ENCODE measurements at regions not wholly inside any gene's neighbourhood (a gene's known extent, or its start where the extent isn't known, plus 50 kb on each side); places are given as distances from the start of the nearest gene placed in this dataset.

DNA sequence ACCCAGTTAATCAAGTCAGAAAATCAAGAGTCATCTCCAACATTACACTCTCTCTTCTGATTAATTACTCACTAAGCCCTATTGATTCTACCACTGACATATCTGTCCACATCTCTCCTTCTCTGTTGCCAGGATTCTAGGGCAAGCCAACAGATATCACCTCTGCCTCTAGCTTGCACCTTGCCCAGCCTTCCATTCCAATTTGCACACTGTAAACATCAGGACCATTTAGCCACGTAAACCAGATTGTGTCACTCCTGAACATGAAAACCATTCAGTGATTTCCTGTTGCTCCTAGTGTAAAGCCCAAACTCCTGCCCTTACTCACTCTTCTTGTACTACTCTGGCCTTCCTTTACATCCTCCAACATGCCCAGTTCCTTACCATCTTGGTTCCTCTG lies 68.0 kb upstream of the PLS3 start:
- no peak for TF ChIP-seq POLR2A (IDR thresholded peaks at IDR 0.05)
- TF ChIP-seq POLR2AphosphoS5 (IDR thresholded peaks at IDR 0.05) = no peak
- TF ChIP-seq, protein P1, sequence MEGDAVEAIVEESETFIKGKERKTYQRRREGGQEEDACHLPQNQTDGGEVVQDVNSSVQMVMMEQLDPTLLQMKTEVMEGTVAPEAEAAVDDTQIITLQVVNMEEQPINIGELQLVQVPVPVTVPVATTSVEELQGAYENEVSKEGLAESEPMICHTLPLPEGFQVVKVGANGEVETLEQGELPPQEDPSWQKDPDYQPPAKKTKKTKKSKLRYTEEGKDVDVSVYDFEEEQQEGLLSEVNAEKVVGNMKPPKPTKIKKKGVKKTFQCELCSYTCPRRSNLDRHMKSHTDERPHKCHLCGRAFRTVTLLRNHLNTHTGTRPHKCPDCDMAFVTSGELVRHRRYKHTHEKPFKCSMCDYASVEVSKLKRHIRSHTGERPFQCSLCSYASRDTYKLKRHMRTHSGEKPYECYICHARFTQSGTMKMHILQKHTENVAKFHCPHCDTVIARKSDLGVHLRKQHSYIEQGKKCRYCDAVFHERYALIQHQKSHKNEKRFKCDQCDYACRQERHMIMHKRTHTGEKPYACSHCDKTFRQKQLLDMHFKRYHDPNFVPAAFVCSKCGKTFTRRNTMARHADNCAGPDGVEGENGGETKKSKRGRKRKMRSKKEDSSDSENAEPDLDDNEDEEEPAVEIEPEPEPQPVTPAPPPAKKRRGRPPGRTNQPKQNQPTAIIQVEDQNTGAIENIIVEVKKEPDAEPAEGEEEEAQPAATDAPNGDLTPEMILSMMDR (IDR thresholded peaks at IDR 0.05) = no peak
- Histone ChIP-seq H3K4me1 (no peaks in the 10 kb centered on the region), H3K27ac (no peak overlapping the region), H3K4me3 (no peak overlapping the region), H3K27me3 (peaks cover 0 to 41% of the 10 kb centered on the region in 2 donors), H3K36me3 (no peaks in the 10 kb centered on the region), H3K9me3 (no peaks in the 10 kb centered on the region)
- DNase-seq (ENCODE audit: low spot score in 2 of 2) = no peak
- intact Hi-C loops (cut with DNase I; ENCODE audit: low total_unique reads) = no loop called here

DNA sequence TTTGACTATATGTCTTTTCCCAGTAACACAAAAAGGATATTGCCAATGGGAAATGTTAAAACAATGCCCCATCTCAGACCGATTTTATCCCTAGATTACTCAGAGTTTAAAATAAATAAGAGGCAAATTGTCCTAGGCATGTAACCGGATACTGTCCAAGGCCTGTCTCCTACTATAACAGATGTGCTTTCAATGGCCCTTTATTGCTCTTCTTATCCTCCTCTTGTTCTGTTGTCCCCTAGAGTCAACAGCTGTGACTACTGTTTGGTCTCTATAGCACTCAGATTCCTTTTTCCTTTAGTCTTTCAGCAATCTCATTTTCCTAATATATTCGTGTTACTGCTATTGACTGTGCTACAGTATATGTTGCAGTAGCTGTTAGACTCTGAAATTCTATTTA lies 66.8 kb upstream of the PLS3 start:
- intact Hi-C loops (cut with DNase I; ENCODE audit: low total_unique reads) = no loop called here
- no peak overlapping the region for H3K27ac ChIP-seq
- H3K36me3 ChIP-seq = no peaks in the 10 kb centered on the region
- peaks cover 0 to 42% of the 10 kb centered on the region in 2 donors for H3K27me3 ChIP-seq
- DNase-seq (ENCODE audit: low spot score in 2 of 2) = no peak
- H3K9me3 ChIP-seq = no peaks in the 10 kb centered on the region
- H3K4me1 ChIP-seq = no peaks in the 10 kb centered on the region
- TF ChIP-seq POLR2A (IDR thresholded peaks at IDR 0.05) (no peak), POLR2AphosphoS5 (IDR thresholded peaks at IDR 0.05) (no peak)
- TF ChIP-seq, protein P1 (IDR thresholded peaks at IDR 0.05) = no peak
- H3K4me3 ChIP-seq = no peak overlapping the region

DNA sequence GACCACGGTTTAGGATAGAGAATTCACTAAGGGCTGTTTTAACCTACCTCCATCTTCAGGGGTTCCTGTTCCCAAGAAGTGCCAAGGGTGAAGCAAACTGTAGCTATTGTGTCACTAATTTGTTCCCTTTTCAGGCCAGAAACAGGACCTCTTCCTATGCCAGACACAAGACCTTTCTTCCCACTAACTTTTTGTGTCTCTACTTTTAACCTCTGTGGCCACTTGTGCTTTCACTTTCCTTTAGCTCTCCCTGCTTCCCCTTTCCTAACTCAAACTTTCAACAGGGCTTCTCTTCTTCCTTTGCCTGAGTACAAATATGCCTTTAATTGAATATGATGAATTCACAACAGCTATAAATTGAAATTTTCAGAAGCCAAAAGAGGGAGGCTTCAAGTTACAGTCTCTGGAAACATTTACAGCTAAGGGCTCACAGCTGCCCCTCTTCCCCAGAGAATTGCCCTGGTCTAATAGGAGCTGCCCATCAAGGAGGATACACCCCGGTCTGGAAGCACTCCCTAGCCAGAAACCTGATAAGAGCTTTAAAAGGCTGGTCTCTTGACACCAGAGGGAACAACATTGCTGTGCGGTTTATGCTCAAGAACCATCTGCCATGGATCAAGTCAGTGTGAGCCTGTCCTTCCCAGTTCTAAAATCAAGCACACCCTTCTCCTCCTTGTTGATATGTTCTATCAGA lies 61.7 kb upstream of the PLS3 start:
- H3K4me1 ChIP-seq = no peaks in the 10 kb centered on the region
- TF ChIP-seq, protein P1 (IDR thresholded peaks at IDR 0.05) = no peak
- TF ChIP-seq POLR2AphosphoS5 (IDR thresholded peaks at IDR 0.05) (no peak), POLR2A (IDR thresholded peaks at IDR 0.05) (no peak)

DNA sequence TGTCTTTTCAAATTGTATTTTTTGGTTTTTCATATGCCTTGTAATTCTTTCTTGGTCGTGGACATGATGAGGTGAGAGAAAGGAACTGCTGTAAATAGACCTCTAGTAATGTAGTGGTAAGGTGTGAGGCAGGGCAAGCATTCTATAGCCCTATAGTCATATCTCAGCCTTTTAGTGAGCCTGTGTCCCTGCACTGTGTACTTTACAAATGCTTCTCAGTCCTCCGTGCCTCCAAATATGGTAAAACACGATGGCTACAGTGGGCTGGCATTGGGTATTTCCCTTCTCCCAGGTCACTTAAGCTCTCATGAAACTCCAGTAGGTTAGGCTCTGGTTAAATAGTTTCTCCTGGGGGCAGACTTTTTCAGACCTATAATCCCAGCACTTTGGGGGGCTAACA lies 57.9 kb upstream of the PLS3 start:
- TF ChIP-seq POLR2A (IDR thresholded peaks at IDR 0.05) (no peak), POLR2AphosphoS5 (IDR thresholded peaks at IDR 0.05) (no peak)
- TF ChIP-seq, protein P1 (IDR thresholded peaks at IDR 0.05) = no peak
- no peak overlapping the region for H3K27ac ChIP-seq
- no peaks in the 10 kb centered on the region for H3K36me3 ChIP-seq
- no peak overlapping the region for H3K4me3 ChIP-seq
- no peaks in the 10 kb centered on the region for H3K4me1 ChIP-seq
- intact Hi-C loops (cut with DNase I; ENCODE audit: low total_unique reads) = no loop called here
- DNase-seq (ENCODE audit: low spot score in 2 of 2) = no peak
- H3K27me3 ChIP-seq = peaks cover 0 to 40% of the 10 kb centered on the region in 2 donors
- no peaks in the 10 kb centered on the region for H3K9me3 ChIP-seq

More for the DNA sequence above, 61.7 kb upstream of the PLS3 start:
- Histone ChIP-seq H3K27me3 (peaks cover 0 to 44% of the 10 kb centered on the region in 2 donors), H3K36me3 (no peaks in the 10 kb centered on the region), H3K27ac (no peak overlapping the region), H3K9me3 (no peaks in the 10 kb centered on the region), H3K4me3 (no peak overlapping the region)
- no peak for DNase-seq (ENCODE audit: low spot score in 2 of 2)
- intact Hi-C loops (cut with DNase I; ENCODE audit: low total_unique reads) = no loop called here

DNA sequence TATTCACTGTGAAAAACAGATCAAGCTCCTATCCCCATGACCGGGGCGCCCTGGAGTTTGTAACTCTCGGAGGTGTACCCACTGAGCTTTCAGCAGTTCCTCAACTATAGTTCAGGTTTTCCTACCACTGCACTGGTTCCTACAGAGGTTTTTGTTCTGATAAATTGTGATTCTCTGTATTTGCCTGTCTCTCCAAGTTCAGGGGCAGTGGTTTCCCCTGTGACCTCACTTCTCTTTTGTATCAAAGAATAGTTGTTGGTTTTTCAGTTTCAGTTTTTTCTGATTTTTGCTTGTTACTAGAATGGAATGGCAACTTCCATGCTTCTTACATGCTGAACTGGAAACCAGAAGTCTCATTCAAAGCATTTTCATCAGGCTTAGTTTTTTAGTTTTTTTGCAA lies 56.8 kb upstream of the PLS3 start:
- Histone ChIP-seq H3K27ac (no peak overlapping the region), H3K36me3 (no peaks in the 10 kb centered on the region), H3K4me3 (no peak overlapping the region), H3K27me3 (peaks cover 0 to 39% of the 10 kb centered on the region in 2 donors), H3K9me3 (peaks cover 0 to 4% of the 10 kb centered on the region in 2 donors), H3K4me1 (no peaks in the 10 kb centered on the region)
- no peak for DNase-seq (ENCODE audit: low spot score in 2 of 2)
- intact Hi-C loops (cut with DNase I; ENCODE audit: low total_unique reads) = no loop called here
- TF ChIP-seq, protein P1 (IDR thresholded peaks at IDR 0.05) = no peak
- no peak for TF ChIP-seq POLR2AphosphoS5 (IDR thresholded peaks at IDR 0.05)
- no peak for TF ChIP-seq POLR2A (IDR thresholded peaks at IDR 0.05)
